ENCODE measurements at regions not wholly inside any gene's neighbourhood (a gene's known extent, or its start where the extent isn't known, plus 50 kb on each side); places are given as distances from the start of the nearest gene placed in this dataset.
A peak's percentile ranks its signal among the peaks of the same experiment; 100 is the strongest.

DNA sequence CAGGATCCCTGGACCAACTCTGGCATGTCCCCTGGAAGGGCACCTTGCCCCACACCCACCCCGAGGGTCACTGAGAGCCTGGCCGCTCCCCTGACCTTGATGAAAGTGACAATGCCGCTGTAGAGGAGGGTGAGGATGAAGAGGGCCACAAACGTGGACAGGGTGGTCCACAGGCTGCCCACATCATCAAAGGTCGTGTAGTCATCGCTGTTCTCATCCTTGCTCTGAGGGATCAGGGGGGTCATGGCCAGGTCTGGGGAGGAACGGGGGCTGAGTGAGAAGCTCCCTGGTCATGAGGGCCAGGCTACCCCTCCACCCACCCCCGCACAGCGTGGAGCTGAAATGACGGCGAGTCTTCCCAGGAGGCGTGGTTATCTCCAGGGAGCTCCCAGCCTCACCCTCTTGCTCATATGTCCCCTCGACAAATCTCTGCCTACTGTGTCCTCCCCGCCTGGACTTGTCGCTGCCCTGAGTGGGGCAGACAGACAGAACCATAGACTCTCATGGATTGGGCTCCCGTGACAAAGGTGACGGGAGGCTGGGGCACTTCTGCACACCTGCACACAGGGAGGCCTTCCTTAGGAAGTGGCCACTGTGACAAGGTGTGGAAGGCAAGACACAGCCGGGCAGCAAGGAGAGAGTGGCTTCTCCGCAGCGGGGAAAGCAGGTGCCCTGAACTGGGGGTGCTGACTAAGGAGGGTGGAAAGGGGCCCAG, 311.1 kb downstream of the TMEM121 start:
- DNase-seq: no peak

DNA sequence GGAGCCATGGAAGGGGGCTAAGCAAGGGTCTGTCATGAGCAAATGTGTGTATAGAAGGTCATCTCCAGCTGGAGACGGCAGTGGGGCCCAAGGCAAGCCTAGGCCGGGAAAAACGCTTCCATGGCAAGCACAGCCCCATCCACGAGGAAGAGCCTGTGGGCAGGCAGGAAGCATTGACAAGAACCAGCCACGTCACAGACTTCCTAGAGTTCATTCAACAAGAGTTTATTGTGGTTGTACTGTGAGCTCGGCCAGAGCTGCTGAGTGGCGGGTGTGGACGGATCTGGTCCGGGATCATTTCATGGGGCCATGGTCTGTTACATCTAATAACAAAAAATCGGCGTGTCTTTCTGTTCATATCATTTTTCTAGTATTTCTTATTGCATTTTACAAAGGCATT, 311.7 kb downstream of the TMEM121 start:
- no peak for DNase-seq

DNA sequence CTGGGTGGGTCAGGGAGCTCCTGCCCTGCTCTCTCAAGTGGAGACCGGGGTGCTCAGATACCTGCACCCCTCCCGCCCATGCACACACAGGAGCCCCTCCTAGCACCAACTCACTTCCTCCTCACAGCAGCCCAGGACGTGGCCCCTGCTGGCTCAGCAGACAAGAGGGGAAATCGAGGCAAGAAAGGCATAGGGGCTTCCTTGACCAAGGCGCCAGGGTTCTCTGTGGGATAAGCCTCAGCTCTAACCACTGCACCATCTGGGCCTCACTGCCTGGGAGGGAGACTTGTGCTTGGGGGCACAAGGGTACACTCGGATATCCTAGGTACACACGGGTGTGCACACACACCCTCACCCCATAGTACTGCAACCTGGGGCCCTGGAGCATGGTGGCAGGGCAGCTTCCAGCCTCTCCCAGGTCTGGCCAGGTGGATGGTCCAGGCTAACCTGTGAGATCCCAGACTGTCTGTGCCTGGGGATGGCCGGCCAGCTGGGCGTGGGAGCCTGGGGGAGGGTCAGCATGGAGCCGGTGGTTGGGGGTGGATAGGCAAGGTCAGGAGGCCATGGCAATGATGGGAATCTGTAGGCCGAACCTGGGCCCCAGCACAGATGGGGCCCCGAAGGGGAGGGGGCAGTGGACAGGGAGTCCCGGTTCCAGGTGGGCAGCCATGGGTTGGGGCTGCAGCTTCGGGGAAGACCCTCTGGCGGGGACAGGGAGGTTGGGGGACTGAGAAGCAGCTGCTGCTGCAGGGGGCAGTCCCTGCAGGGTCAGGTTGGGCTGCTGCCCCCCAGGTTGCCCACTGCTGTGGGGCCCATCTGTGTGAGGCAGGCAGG, 312.4 kb downstream of the TMEM121 start:
- DNase-seq: no peak

DNA sequence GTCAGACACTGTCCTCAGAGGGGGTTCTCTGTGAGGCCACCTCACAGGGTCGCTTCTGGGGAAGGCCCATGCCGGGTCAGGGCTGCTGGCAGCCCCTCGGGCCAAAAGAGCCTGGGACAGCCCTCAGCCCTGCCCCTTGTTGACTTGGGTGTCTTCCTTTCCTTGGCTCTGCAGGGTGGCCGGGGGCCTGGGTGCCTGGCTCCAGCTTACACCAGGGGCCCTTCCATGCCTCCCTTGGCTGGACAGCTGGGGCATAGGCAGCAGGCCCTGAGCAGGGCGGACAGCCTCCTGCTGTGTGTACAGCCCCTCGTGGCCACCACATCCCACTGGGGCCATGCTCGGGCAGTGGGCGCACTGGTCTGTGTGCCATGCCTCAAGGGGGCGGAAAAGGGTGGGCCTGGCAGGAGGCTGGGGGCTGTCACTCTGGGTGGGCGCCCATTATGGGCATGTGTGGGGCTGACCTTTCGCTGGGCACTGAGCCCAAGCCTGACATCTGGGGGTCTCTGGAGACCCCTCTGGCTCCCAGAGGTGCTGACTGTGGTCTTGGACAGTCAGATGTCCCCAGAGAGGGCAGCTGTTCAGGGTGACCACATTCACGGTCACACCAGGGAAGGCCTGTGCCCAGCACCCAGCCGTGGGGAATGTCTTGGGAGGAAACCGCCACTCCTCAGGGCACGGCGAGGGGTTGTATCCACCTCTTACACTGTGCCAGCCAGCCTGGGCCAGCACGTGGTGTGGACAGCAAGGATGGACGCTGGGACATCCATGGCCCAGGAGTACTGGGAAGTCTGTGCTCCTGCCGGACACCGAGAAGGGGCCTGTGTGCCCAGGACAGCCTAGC, 313.3 kb downstream of the TMEM121 start:
- DNase-seq: no peak

GRCh38 chr14:105840266-105841021, 314.1 kb downstream of the TMEM121 start:
- no peak for DNase-seq

- no peak for DNase-seq
These were observed 314.9 kb downstream of the TMEM121 start for GRCh38 chr14:105841022-105842009.

GRCh38 chr14:105842105-105842504, 315.7 kb downstream of the TMEM121 start:
- peak; percentile 69 for DNase-seq

DNA sequence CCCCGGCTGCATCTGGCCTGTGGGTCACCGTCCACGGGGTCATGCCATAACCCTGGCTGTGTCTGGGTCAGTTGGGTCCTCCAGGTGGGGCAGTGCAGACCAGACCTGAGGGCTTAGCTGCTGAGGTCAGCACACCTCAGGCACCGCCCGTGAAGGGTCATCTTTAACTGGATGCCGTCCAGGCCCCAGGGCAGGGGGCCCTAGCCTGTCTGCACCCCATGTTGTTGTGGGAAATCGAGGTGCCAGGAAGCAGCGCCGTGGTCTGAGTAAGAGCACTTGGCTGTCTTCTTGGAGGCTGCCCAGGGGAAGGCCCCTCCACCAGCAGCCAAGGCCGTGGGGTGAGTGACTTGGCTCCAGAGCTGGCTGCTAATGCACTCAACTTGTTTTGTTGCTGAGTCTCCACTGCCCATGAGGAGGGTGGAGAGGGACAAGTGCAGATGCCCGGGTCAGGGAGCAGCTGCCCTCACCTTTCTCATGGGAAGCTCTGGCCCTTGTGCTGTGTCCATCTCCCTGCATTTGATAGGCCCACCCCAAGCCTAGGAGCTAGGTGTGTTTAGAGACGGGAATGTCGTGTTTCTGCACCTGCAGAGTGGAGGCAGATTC, 317.2 kb downstream of the TMEM121 start:
- DNase-seq: no peak

- DNase-seq: no peak
These were observed 317.8 kb downstream of the TMEM121 start for GRCh38 chr14:105844047-105844630.

GRCh38 chr14:105844810-105845724, 318.7 kb downstream of the TMEM121 start:
- no peak for DNase-seq

GRCh38 chr14:105845725-105846309, 319.4 kb downstream of the TMEM121 start:
- DNase-seq: no peak

DNA sequence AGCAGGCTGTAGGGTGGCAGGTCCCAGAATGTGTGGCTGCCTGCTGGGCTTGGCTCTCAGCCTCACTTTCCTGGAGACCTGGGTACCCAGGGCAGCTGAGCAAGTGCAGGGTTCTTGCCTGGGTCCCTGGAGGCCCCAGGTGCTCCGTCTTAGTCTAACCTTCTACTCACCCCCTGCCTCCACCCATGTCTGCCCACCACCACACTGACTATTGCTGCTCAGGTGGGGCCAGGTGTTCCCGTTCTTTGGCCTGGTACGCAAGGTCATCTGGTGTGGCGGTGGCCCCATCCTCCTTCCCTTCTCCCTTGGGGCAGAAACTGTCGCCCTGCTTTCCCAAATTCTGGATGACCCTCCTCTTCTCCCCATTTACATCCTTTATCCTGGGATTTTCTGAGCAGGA, 319.9 kb downstream of the TMEM121 start:
- no peak for DNase-seq

GRCh38 chr14:105847400-105847799, 321.0 kb downstream of the TMEM121 start:
- no peak for DNase-seq

- no peak for DNase-seq
These were observed 322.2 kb downstream of the TMEM121 start for GRCh38 chr14:105848570-105848969.

GRCh38 chr14:105849933-105850626, 323.7 kb downstream of the TMEM121 start:
- DNase-seq: no peak

- DNase-seq: no peak
These were observed 324.6 kb downstream of the TMEM121 start for GRCh38 chr14:105850853-105851581.

GRCh38 chr14:105851716-105852377, 325.5 kb downstream of the TMEM121 start:
- no peak for DNase-seq
